ENCODE measurements at regions not wholly inside any gene's neighbourhood (a gene's known extent, or its start where the extent isn't known, plus 50 kb on each side); places are given as distances from the start of the nearest gene placed in this dataset.
"Not testable (repeated sequence)": the region's sequence is repeated elsewhere in the genome, so short reads cannot be mapped to it uniquely, and the experiment has no call there.

DNA sequence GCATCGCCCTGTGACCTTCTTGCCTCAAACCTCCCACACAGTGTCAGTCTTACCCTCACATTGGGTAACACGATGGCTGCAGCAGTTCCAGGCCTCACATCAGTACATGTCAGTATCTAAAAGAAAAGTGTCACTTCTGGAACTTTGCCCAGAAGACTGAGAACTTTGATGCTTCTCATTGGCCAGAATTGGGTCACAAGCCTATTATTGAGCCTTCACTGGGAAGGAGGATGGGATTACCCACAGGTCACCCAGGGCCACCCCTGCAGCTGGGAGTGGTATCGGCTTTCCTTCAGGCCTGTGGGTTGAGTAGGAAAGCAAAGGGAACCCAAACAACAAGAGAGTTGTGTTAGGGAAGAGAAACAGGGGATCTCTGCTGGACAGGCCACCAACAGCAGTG lies 111.5 kb downstream of the NPY start:
- no peak for DNase-seq (ENCODE audit: low read depth in 2 of 2)

DNA sequence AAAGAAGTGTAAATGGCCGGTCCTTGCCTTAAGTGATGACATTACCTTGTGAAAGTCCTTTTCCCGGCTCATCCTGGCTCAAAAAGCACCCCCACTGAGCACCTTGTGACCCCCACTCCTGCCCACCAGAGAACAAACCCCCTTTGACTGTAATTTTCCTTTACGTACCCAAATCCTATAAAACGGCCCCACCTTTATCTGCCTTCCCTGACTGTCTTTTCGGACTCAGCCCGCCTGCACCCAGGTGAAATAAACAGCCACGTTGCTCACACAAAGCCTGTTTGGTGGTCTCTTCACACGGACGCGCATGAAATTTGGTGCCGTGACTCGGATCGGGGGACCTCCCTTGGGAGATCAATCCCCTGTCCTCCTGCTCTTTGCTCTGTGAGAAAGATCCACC lies 112.4 kb downstream of the NPY start:
- not testable (repeated sequence) for DNase-seq (ENCODE audit: low read depth in 2 of 2)

DNA sequence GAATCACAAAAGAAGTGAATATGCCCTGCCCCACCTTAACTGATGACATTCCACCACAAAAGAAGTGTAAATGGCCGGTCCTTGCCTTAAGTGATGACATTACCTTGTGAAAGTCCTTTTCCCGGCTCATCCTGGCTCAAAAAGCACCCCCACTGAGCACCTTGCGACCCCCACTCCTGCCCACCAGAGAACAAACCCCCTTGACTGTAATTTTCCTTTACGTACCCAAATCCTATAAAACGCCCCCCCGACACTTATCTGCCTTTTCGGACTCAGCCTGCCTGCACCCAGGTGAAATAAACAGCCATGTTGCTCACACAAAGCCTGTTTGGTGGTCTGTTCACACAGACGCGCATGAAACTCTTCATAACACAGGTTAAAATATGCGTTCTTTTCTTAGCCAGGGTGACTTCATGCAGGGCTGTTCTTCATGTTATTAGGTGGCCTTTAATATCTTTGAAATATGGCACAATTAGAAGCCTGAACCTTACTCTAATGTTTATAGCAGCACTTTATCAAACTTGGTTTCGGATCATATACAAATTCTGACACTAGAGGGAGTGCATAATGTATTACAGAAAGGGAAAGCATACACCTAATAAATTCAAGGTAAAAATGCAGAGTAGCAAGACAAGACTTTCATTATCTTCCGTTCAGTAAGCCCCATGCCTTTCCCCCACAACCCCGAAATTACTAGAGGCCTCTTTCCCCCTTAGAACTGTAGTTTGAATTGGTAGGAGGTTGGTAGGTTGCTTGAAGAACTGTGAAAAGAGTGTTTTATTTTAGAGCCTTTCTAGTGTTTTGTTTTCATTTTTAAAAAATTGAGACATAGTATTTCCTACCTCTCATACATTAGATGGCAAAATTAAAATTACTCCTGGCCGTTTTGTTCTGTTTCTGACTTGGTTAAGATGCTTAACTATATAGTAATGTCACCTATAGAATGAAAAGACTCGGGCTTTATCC lies 117.9 kb downstream of the NPY start:
- DNase-seq (ENCODE audit: low read depth in 2 of 2) = peak; percentile 35 to 58

- DNase-seq (ENCODE audit: low read depth in 2 of 2) = no peak
Observed at GRCh38 chr7:24402655-24403054, 118.7 kb downstream of the NPY start.

- DNase-seq (ENCODE audit: low read depth in 2 of 2) = no peak
Observed at GRCh38 chr7:24403557-24403956, 119.6 kb downstream of the NPY start.

DNA sequence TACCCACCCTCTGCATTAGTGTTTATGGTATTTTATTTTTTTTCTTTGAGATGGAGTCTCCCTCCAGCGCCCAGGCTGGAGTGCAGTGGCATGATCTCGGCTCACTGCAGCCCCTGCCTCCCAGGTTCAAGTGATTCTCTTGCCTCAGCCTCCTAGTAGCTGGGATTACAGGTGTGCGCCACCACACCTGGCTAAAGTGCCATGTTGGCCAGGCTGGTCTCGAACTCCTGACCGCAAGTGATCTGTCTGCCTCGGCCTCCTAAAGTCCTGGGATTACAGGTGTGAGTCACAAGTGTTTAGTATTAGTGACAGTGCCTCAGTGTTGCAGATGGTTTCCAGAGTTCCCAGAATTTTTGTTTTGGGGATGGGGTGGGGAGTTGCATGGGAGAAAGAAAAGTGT lies 120.3 kb downstream of the NPY start:
- no peak for DNase-seq (ENCODE audit: low read depth in 2 of 2)

GRCh38 chr7:24405002-24405401 lies 121.0 kb downstream of the NPY start:
- no peak for DNase-seq (ENCODE audit: low read depth in 2 of 2)

GRCh38 chr7:24406053-24406788 lies 122.2 kb downstream of the NPY start:
- no peak for DNase-seq (ENCODE audit: low read depth in 2 of 2)

- no peak for DNase-seq (ENCODE audit: low read depth in 2 of 2)
Observed at GRCh38 chr7:24406789-24407299, 122.9 kb downstream of the NPY start.

- no peak for DNase-seq (ENCODE audit: low read depth in 2 of 2)
Observed at GRCh38 chr7:24407965-24408364, 124.0 kb downstream of the NPY start.

DNA sequence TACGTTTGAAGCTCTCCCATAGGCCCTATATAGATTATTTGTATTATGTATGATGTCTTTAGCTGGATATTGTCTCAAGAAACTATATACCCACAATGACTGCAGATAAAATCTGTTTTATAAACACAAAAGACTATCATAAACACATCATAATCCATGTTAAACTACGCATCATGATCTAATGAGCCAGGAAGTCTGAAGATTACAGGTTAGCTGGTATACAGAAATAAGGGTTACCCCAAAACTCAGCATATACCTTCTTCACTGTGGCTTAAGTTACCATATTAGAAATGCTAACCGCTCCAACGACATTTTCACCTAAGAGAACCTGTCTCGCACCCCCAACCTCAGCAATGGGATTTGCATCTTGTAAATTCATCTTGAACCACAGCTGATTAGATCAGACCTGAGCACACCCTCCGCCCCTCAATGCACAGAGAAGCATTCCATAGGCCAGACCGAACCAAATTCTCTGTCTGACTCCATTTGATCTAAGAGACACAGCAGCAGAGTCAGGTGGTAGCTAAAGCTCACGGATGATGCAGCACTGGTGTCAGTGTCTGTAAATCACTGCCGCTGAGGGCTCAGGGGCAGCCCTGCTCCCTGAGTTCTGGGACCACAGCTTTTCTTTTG lies 124.9 kb downstream of the NPY start:
- no peak for DNase-seq (ENCODE audit: low read depth in 2 of 2)

- DNase-seq (ENCODE audit: low read depth in 2 of 2) = no peak
Observed at GRCh38 chr7:24409431-24410024, 125.5 kb downstream of the NPY start.

- DNase-seq (ENCODE audit: low read depth in 2 of 2) = no peak
Observed at GRCh38 chr7:24411226-24411625, 127.2 kb downstream of the NPY start.

- DNase-seq (ENCODE audit: low read depth in 2 of 2) = no peak
Observed at GRCh38 chr7:24417526-24418120, 133.6 kb downstream of the NPY start.

DNA sequence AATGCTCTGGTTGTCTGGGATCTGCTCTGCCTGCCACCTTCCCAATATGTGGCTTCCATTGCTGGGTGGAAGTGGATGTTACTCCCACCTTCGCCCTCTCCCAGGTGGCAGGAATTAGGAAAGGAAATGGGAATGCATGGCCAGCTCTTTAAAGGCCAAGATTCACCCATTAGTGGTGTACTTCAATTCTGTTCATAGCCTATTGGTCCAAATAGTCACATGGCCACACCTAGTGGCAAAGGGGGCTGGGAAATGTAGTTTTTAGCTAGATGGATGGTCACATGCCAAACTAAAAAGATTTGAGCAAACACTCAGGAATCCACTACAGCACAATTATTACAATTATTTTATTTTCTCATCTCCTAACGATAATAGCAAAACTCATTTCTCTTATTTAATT lies 135.1 kb downstream of the NPY start:
- DNase-seq (ENCODE audit: low read depth in 2 of 2) = peak in 1 of 2 donors; percentile 9

DNA sequence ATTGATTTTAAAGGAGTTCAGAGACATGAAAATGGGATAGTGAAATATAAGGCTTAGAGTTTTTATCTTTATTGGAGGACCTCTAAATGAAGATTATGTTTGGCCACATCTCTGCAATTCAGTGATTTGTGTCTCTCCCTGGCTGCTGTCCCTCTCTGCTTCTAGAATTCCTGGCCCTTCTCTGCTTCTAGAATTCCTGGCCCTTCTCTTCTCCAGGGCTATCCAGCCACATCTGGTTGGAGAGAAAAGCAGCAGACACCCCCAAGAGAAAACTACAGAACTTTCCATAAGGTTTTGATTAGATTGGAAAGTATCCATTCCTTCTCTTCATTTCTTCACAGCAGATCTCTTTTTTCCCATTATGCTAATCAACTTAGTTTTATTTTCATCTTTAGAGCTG lies 135.5 kb downstream of the NPY start:
- no peak for DNase-seq (ENCODE audit: low read depth in 2 of 2)

- DNase-seq (ENCODE audit: low read depth in 2 of 2) = no peak
Observed at GRCh38 chr7:24422441-24423010, 138.5 kb downstream of the NPY start.

GRCh38 chr7:24425664-24426063 lies 141.7 kb downstream of the NPY start:
- no peak for DNase-seq (ENCODE audit: low read depth in 2 of 2)

- no peak for DNase-seq (ENCODE audit: low read depth in 2 of 2)
Observed at GRCh38 chr7:24427048-24427447, 143.1 kb downstream of the NPY start.

DNA sequence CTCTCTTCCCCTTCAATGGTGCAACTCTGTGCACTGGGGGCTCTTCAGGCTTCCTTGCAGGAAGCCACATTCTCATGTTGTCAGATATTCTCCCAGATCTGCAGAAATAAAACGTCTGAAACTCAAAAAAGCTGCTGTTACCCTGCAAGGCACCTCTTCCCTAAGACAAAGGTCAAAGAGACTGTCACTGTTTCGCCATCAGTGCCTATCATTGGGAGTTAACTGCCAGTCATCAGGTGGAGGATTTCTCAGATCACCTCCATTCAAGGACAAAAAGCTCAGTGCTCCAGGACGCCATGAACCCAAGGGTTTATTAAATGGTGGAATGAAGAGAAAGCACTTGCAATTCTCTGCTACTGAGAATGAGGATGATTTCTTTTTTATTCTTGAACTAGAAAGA lies 144.6 kb upstream of the PALS2 start:
- DNase-seq (ENCODE audit: low read depth in 2 of 2) = no peak

DNA sequence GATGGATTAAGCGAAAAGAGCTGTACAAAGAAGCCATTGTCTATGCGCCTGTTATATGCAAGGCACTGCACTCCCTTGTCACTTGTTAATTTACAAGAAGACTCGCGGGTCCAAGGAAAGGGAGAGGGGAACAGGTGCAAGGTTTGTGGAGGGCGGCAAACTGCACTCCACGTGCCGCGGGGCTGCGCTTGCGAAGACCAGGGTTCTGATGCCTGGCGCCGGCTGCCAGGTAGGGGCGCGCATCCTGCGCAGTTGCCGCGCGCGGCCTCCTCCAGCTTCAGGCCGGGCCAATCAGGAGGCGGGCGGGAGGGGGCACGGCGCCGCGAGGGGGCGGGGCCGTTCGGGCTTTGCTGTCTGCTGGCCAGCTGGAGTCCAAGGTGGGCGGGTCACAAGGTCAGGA lies 140.6 kb upstream of the PALS2 start:
- no peak for DNase-seq (ENCODE audit: low read depth in 2 of 2)
